Neural cell (in vitro differentiated cells): ENCODE measurements at regions not wholly inside any gene's neighbourhood (a gene's known extent, or its start where the extent isn't known, plus 50 kb on each side); places are given as distances from the start of the nearest gene placed in this dataset.

ENCODE experiments used
- H2AFZ ChIP-seq: fragments of 200-600, 300-800 bp; sonication (generic), shearing (Covaris generic); 2 replicates; pipeline ENCODE4 v1.6.0; 2014; ENCODE audit warnings: low read depth, mild to moderate bottlenecking, antibody characterized with exemption, low read length, moderate library complexity
- H3F3A ChIP-seq: fragments of 200-600 bp; shearing (Covaris generic); 2 replicates; pipeline ENCODE4 v1.6.1; 2016; ENCODE audit warnings: mild to moderate bottlenecking, moderate library complexity, mixed read lengths, antibody characterized with exemption, low read length; ENCODE audit not compliant: insufficient read depth, poor library complexity, severe bottlenecking
- H3K27ac ChIP-seq: fragments of 200-600, 300-800 bp; sonication (generic), shearing (Covaris generic); 2 replicates; pipeline ENCODE4 v1.5.1; 2014; ENCODE audit warnings: mild to moderate bottlenecking, low read length, moderate library complexity
- H3K27me3 ChIP-seq: fragments of 300-800, 200-600 bp; sonication (generic), shearing (Covaris generic); 2 replicates; pipeline ENCODE4 v1.6.0; 2014; ENCODE audit warnings: mild to moderate bottlenecking, low read depth, low read length, moderate library complexity; ENCODE audit not compliant: insufficient read depth
- H3K36me3 ChIP-seq: fragments of 300-800, 200-600 bp; sonication (generic), shearing (Covaris generic); 2 replicates; pipeline ENCODE4 v1.5.1; 2014; ENCODE audit warnings: mild to moderate bottlenecking, antibody characterized with exemption, low read length, moderate library complexity; ENCODE audit not compliant: insufficient read depth
- H3K4me2 ChIP-seq: fragments of 300-800, 200-600 bp; sonication (generic), shearing (Covaris generic); 2 replicates; pipeline ENCODE4 v1.6.0; 2014; ENCODE audit warnings: mild to moderate bottlenecking, low read length
- H3K4me3 ChIP-seq: fragments of 300-800, 200-600 bp; sonication (generic), shearing (Covaris generic); 2 replicates; pipeline ENCODE4 v1.5.1; 2014; ENCODE audit warnings: mild to moderate bottlenecking, low read length, moderate library complexity
- H3K79me2 ChIP-seq: fragments of 200-600 bp; shearing (Covaris generic); replicated peaks from 2 replicates; pipeline ENCODE4 v1.6.0; 2014; ENCODE audit warnings: mild to moderate bottlenecking, low read length, moderate library complexity; ENCODE audit not compliant: insufficient read depth
- H3K9ac ChIP-seq: fragments of 300-800, 200-600 bp; sonication (generic), shearing (Covaris generic); 2 replicates; pipeline ENCODE4 v1.6.1; 2016; ENCODE audit warnings: mild to moderate bottlenecking, low read length, mixed read lengths
- H3K9me2 ChIP-seq: fragments of 200-600 bp; shearing (Covaris generic); 2 replicates; pipeline ENCODE4 v1.6.1; 2016; ENCODE audit warnings: mild to moderate bottlenecking, low read length, mixed read lengths; ENCODE audit not compliant: insufficient read depth
- H3K9me3 ChIP-seq: fragments of 200-600, 300-800 bp; sonication (generic), shearing (Covaris generic); 2 replicates; pipeline ENCODE4 v1.6.1; 2016; ENCODE audit warnings: mild to moderate bottlenecking, mixed run types, low read length, moderate library complexity, mixed read lengths
- H4K20me1 ChIP-seq: fragments of 200-600 bp; shearing (Covaris generic); 2 replicates; pipeline ENCODE4 v1.6.1; 2016; ENCODE audit warnings: mild to moderate bottlenecking, mixed run types; ENCODE audit not compliant: insufficient read depth
- CTCF ChIP-seq: fragments of 450-650 bp; IDR thresholded peaks from 2 replicates; pipeline ENCODE4 v1.5.1; 2014; ENCODE audit warnings: antibody characterized with exemption, mild to moderate bottlenecking, moderate library complexity; ENCODE audit not compliant: poor library complexity, severe bottlenecking
- EP300 ChIP-seq: fragments of 450-650 bp; conservative IDR thresholded peaks from 2 replicates; pipeline ENCODE4 v1.6.1; 2014; ENCODE audit warnings: antibody characterized with exemption, mild to moderate bottlenecking, moderate library complexity; ENCODE audit not compliant: poor library complexity, severe bottlenecking
- RAD21 ChIP-seq: fragments of 450-650 bp; conservative IDR thresholded peaks from 2 replicates; pipeline ENCODE4 v1.6.1; 2014; ENCODE audit warnings: antibody characterized with exemption, mild to moderate bottlenecking, moderate library complexity
- REST ChIP-seq: IDR thresholded peaks from 2 replicates; pipeline ENCODE4 v1.6.1; 2012; ENCODE audit warnings: borderline replicate concordance
- SMC3 ChIP-seq: fragments of 450-650 bp; conservative IDR thresholded peaks from 2 replicates; pipeline ENCODE4 v1.6.1; 2014; ENCODE audit warnings: antibody characterized with exemption, mild to moderate bottlenecking, moderate library complexity; ENCODE audit not compliant: poor library complexity
- TAF1 ChIP-seq: IDR thresholded peaks from 2 replicates; pipeline ENCODE4 v1.6.1; 2012; ENCODE audit warnings: low read depth

GRCh38 chr10:123583639-123584418, 82.3 kb upstream of the GPR26 start:
- Histone ChIP-seq H2AFZ (no peak overlapping the region), H3K9me2 (no peaks in the 10 kb centered on the region), H3K9me3 (no peaks in the 10 kb centered on the region), H3K4me2 (no peak overlapping the region), H3F3A (no peaks in the 10 kb centered on the region), H3K36me3 (no peaks in the 10 kb centered on the region), H3K27ac (no peak overlapping the region), H3K27me3 (peaks cover 33% of the 10 kb centered on the region), H3K4me3 (no peak overlapping the region), H3K9ac (no peak overlapping the region), H4K20me1 (no peaks in the 10 kb centered on the region), H3K79me2 (no peaks in the 10 kb centered on the region)
- TF ChIP-seq TAF1 = no peak
- TF ChIP-seq SMC3 = peak; percentile 90
- peak; percentile 79 for TF ChIP-seq CTCF
- TF ChIP-seq RAD21 = peak; percentile 83

- no peaks in the 10 kb centered on the region for H4K20me1 ChIP-seq
- H2AFZ ChIP-seq = no peak overlapping the region
- H3K9ac ChIP-seq = no peak overlapping the region
- H3F3A ChIP-seq = no peaks in the 10 kb centered on the region
- H3K36me3 ChIP-seq = no peaks in the 10 kb centered on the region
- no peak overlapping the region for H3K4me3 ChIP-seq
- H3K79me2 ChIP-seq = no peaks in the 10 kb centered on the region
- no peaks in the 10 kb centered on the region for H3K9me3 ChIP-seq
- H3K4me2 ChIP-seq = no peak overlapping the region
- no peak for TF ChIP-seq CTCF
- no peak for TF ChIP-seq REST
- no peak for TF ChIP-seq EP300
- H3K9me2 ChIP-seq = no peaks in the 10 kb centered on the region
- peaks cover 33% of the 10 kb centered on the region for H3K27me3 ChIP-seq
- no peak overlapping the region for H3K27ac ChIP-seq
Observed at GRCh38 chr10:123584419-123584775, 81.8 kb upstream of the GPR26 start.
